KG1 (cell line): ENCODE measurements at regions not wholly inside any gene's neighbourhood (a gene's known extent, or its start where the extent isn't known, plus 50 kb on each side); places are given as distances from the start of the nearest gene placed in this dataset.

Experiments used
- DNase-seq: peaks from one replicate; lab custom pipeline; 2025; lab: John Stamatoyannopoulos, UW

GRCh38 chr20:4559106-4559505 is 127.2 kb upstream of the PRNP start:
- DNase-seq, result no peak

- no peak for DNase-seq
These were observed 129.5 kb upstream of the PRNP start for GRCh38 chr20:4556781-4557180.

GRCh38 chr20:4555188-4555890 is 130.9 kb upstream of the PRNP start:
- no peak for DNase-seq

- no peak for DNase-seq
These were observed 131.9 kb upstream of the PRNP start for GRCh38 chr20:4554346-4554745.

- DNase-seq, result no peak
These were observed 134.1 kb upstream of the PRNP start for GRCh38 chr20:4552075-4552640.

- DNase-seq, result no peak
These were observed 135.5 kb upstream of the PRNP start for GRCh38 chr20:4550740-4551139.

GRCh38 chr20:4549711-4550259 is 136.5 kb upstream of the PRNP start:
- DNase-seq, result no peak

- no peak for DNase-seq
These were observed 137.7 kb upstream of the PRNP start for GRCh38 chr20:4548552-4548951.

GRCh38 chr20:4546786-4547185 is 139.5 kb upstream of the PRNP start:
- DNase-seq, result no peak

GRCh38 chr20:4546342-4546741 is 139.9 kb upstream of the PRNP start:
- DNase-seq, result no peak

GRCh38 chr20:4545526-4545925 is 140.7 kb upstream of the PRNP start:
- no peak for DNase-seq

- DNase-seq, result no peak
These were observed 141.5 kb upstream of the PRNP start for GRCh38 chr20:4544765-4545164.

- no peak for DNase-seq
These were observed 144.0 kb upstream of the PRNP start for GRCh38 chr20:4542270-4542669.

- DNase-seq, result no peak
These were observed 151.9 kb upstream of the PRNP start for GRCh38 chr20:4534315-4534714.

- DNase-seq, result no peak
These were observed 152.7 kb upstream of the PRNP start for GRCh38 chr20:4533368-4534133.

GRCh38 chr20:4532772-4533171 is 153.5 kb upstream of the PRNP start:
- DNase-seq, result no peak

- DNase-seq, result no peak
These were observed 161.5 kb upstream of the PRNP start for GRCh38 chr20:4524792-4525191.

- DNase-seq, result no peak
These were observed 161.9 kb upstream of the PRNP start for GRCh38 chr20:4524307-4524706.

GRCh38 chr20:4522310-4522709 is 163.9 kb upstream of the PRNP start:
- DNase-seq, result no peak

GRCh38 chr20:4521170-4521968 is 164.9 kb upstream of the PRNP start:
- DNase-seq, result no peak

GRCh38 chr20:4519534-4519933 is 166.7 kb upstream of the PRNP start:
- DNase-seq, result no peak

GRCh38 chr20:4516876-4517275 is 169.4 kb upstream of the PRNP start:
- DNase-seq, result no peak
